ENCODE measurements at regions not wholly inside any gene's neighbourhood (a gene's known extent, or its start where the extent isn't known, plus 50 kb on each side); places are given as distances from the start of the nearest gene placed in this dataset.
"Not testable (repeated sequence)": the region's sequence is repeated elsewhere in the genome, so short reads cannot be mapped to it uniquely, and the experiment has no call there.

GRCh38 chr18:5705393-5705792, 161.6 kb upstream of the EPB41L3 start:
- no peak for DNase-seq (ENCODE audit: extremely low read depth, low read depth)
- no peak for TF ChIP-seq CTCF (IDR thresholded peaks at IDR 0.05; ENCODE audit: low read depth, low read length)

- DNase-seq (ENCODE audit: extremely low read depth, low read depth), result no peak
- TF ChIP-seq CTCF (IDR thresholded peaks at IDR 0.05; ENCODE audit: low read depth, low read length), result no peak
Measured at GRCh38 chr18:5704847-5705246, 161.1 kb upstream of the EPB41L3 start.

- not testable (repeated sequence) for DNase-seq (ENCODE audit: extremely low read depth, low read depth)
Measured at GRCh38 chr18:5702016-5702415, 158.2 kb upstream of the EPB41L3 start.

DNA sequence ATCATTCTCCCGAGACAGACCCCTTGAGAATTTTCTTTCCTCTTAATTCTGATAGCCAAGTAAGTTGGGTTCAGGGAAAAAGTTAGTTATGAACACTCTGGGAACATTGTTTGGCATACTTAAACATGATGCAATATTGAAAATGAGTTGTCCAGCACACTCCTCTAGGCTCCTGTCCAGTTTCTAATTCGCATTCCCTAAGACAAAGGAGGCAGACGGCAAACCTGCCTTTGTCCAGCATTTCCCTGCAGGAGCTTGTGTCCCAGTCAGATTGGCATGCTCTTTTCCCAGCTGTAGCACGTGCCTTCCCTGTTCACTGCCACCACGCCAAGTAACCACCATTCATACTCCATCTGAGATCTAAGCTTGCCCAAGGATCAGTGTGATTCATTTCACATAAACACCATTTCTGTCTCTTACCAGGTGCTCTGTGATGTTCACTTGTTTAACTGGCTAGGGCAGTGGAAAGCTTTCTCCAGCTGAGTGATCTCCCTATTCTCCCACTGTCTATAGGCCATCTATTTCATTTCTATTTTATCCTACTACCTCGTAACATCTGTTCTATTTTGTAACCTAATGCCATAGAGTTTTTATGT, 150.0 kb upstream of the EPB41L3 start:
- DNase-seq (ENCODE audit: extremely low read depth, low read depth), result no peak
- TF ChIP-seq CTCF (IDR thresholded peaks at IDR 0.05; ENCODE audit: low read depth, low read length), result no peak

- TF ChIP-seq CTCF (IDR thresholded peaks at IDR 0.05; ENCODE audit: low read depth, low read length), result no peak
- no peak for DNase-seq (ENCODE audit: extremely low read depth, low read depth)
Measured at GRCh38 chr18:5678779-5679406, 135.1 kb upstream of the EPB41L3 start.

DNA sequence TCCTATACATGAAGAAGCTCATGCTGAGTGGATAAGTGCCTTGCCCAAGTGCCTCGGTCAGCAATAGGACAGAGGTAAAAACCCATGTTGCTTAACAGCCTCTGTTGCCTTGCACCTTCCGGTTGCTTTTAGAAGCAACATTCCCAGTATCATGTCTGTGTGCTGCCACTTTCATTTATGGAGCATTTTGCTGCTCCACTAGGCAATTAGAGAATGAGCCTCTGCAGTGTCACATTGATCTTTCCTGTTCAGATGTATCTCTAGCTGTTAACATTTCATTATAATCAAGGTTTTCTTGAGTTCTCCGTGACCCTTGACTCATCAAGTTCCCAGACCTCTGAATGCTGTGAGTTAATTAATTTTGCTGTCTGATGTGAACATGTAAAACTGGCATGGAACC, 134.5 kb upstream of the EPB41L3 start:
- TF ChIP-seq CTCF (IDR thresholded peaks at IDR 0.05; ENCODE audit: low read depth, low read length), result no peak

GRCh38 chr18:5673616-5674015, 129.8 kb upstream of the EPB41L3 start:
- DNase-seq (ENCODE audit: extremely low read depth, low read depth), result no peak
- TF ChIP-seq CTCF (IDR thresholded peaks at IDR 0.05; ENCODE audit: low read depth, low read length), result no peak

More for the DNA sequence above, 134.5 kb upstream of the EPB41L3 start:
- DNase-seq (ENCODE audit: extremely low read depth, low read depth), result no peak

- no peak for DNase-seq (ENCODE audit: extremely low read depth, low read depth)
- no peak for TF ChIP-seq CTCF (IDR thresholded peaks at IDR 0.05; ENCODE audit: low read depth, low read length)
Measured at GRCh38 chr18:5669585-5669984, 125.8 kb upstream of the EPB41L3 start.

Measured in AG09319 (cell line).